ENCODE measurements at regions not wholly inside any gene's neighbourhood (a gene's known extent, or its start where the extent isn't known, plus 50 kb on each side); places are given as distances from the start of the nearest gene placed in this dataset.

GRCh38 chr5:121688126-121688525 lies 163.6 kb upstream of the FTMT start:
- DNase-seq (ENCODE audit: low read depth) = no peak
- no peak for TF ChIP-seq CTCF (conservative IDR thresholded peaks at IDR 0.05; ENCODE audit: low read length)

GRCh38 chr5:121688781-121689180 lies 162.9 kb upstream of the FTMT start:
- no peak for TF ChIP-seq CTCF (conservative IDR thresholded peaks at IDR 0.05; ENCODE audit: low read length)
- DNase-seq (ENCODE audit: low read depth) = no peak
- no peak overlapping the region for H3K4me3 ChIP-seq (ENCODE audit: low read length)

More at GRCh38 chr5:121688126-121688525, 163.6 kb upstream of the FTMT start:
- H3K4me3 ChIP-seq (ENCODE audit: low read length) = no peak overlapping the region

- no peak overlapping the region for H3K4me3 ChIP-seq (ENCODE audit: low read length)
- TF ChIP-seq CTCF (conservative IDR thresholded peaks at IDR 0.05; ENCODE audit: low read length) = no peak
- DNase-seq (ENCODE audit: low read depth) = peak; percentile 1
Observed at GRCh38 chr5:121691478-121691877, 160.2 kb upstream of the FTMT start.

- DNase-seq (ENCODE audit: low read depth) = no peak
- no peak overlapping the region for H3K4me3 ChIP-seq (ENCODE audit: low read length)
- TF ChIP-seq CTCF (conservative IDR thresholded peaks at IDR 0.05; ENCODE audit: low read length) = no peak
Observed at GRCh38 chr5:121692158-121692557, 159.5 kb upstream of the FTMT start.

- no peak overlapping the region for H3K4me3 ChIP-seq (ENCODE audit: low read length)
- DNase-seq (ENCODE audit: low read depth) = peak; percentile 0
- no peak for TF ChIP-seq CTCF (conservative IDR thresholded peaks at IDR 0.05; ENCODE audit: low read length)
Observed at GRCh38 chr5:121693864-121694263, 157.8 kb upstream of the FTMT start.

GRCh38 chr5:121695307-121695706 lies 156.4 kb upstream of the FTMT start:
- H3K4me3 ChIP-seq (ENCODE audit: low read length) = no peak overlapping the region
- DNase-seq (ENCODE audit: low read depth) = no peak
- TF ChIP-seq CTCF (conservative IDR thresholded peaks at IDR 0.05; ENCODE audit: low read length) = no peak

GRCh38 chr5:121698690-121699089 lies 153.0 kb upstream of the FTMT start:
- no peak for DNase-seq (ENCODE audit: low read depth)
- TF ChIP-seq CTCF (conservative IDR thresholded peaks at IDR 0.05; ENCODE audit: low read length) = no peak
- H3K4me3 ChIP-seq (ENCODE audit: low read length) = no peak overlapping the region
